ENCODE measurements at regions not wholly inside any gene's neighbourhood (a gene's known extent, or its start where the extent isn't known, plus 50 kb on each side); places are given as distances from the start of the nearest gene placed in this dataset.
A peak's percentile ranks its signal among the peaks of the same experiment; 100 is the strongest.

DNA sequence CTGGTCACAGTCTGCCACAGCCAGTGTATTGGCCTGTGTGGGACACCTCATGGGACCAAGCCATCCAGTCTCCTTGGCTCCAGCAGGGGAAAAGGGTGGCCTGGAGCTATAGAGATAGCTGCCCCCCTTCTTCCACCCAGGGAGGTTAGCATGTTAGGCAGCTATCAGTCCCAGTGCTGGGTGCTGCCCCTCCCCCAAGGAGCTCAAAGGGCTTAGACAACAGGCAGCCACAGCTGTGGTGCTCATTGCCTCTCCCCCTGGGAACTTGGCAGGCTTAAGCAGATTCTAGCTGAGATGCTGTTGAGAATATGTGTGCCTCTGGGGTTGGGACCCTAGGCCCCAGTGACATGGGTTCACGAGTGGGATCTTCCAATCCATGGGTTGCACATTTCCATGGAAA is 226.0 kb upstream of the PTGER4 start:
- TF ChIP-seq, protein P1, sequence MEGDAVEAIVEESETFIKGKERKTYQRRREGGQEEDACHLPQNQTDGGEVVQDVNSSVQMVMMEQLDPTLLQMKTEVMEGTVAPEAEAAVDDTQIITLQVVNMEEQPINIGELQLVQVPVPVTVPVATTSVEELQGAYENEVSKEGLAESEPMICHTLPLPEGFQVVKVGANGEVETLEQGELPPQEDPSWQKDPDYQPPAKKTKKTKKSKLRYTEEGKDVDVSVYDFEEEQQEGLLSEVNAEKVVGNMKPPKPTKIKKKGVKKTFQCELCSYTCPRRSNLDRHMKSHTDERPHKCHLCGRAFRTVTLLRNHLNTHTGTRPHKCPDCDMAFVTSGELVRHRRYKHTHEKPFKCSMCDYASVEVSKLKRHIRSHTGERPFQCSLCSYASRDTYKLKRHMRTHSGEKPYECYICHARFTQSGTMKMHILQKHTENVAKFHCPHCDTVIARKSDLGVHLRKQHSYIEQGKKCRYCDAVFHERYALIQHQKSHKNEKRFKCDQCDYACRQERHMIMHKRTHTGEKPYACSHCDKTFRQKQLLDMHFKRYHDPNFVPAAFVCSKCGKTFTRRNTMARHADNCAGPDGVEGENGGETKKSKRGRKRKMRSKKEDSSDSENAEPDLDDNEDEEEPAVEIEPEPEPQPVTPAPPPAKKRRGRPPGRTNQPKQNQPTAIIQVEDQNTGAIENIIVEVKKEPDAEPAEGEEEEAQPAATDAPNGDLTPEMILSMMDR (IDR thresholded peaks at IDR 0.05; ENCODE audit: low read depth, low read length): no peak

DNA sequence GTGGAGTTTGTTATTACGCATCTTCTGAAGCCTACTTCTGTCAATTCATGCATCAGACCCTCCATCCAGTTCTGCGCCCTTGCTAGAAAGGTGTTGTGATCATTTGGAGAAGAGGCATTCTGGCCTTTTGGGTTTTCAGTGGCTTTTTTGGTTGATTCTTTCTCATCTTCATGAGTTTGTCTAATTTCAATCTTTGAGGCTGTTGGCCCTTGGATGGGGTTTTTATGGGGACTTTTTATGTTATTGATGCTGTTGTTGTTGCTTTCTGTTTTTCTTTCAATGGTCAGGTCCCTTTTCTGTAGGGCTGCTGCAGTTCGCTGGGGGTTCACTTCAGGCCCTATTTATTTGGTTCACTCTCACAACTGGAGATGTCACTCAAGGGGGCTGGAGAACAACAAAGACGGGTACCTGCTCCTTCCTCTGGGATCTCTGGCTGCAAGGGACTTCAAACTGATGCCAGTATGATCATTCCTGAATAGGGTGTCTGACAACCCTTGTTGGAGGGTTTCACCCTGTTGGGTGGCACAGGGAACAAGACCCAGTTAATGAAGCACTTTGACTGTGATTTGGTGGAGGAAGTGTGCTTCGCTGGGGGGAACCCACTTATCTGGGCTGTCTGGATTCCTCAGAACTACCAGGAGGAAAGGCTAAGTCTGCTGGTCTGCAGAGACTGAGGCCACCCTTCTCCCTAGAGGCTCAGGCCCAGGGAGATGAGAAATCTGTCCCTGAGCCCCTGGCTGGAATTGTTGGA is 226.7 kb upstream of the PTGER4 start:
- H3K4me3 ChIP-seq (replicated peaks in 1 of 2; ENCODE audit: low read depth in 2 of 2, low read length in 2 of 2): no peak overlapping the region
- TF ChIP-seq, protein P1 (IDR thresholded peaks at IDR 0.05; ENCODE audit: low read depth, low read length): no peak
- DNase-seq (ENCODE audit: low read depth in 2 of 2): no peak

More for the DNA sequence above, 226.0 kb upstream of the PTGER4 start:
- no peak for DNase-seq (ENCODE audit: low read depth in 2 of 2)
- H3K4me3 ChIP-seq (replicated peaks in 1 of 2; ENCODE audit: low read depth in 2 of 2, low read length in 2 of 2): no peak overlapping the region

- peak; percentile 5 to 85 for DNase-seq (ENCODE audit: low read depth in 2 of 2)
- TF ChIP-seq, protein P1 (IDR thresholded peaks at IDR 0.05; ENCODE audit: low read depth, low read length): no peak
- H3K4me3 ChIP-seq (replicated peaks in 1 of 2; ENCODE audit: low read depth in 2 of 2, low read length in 2 of 2): no peak overlapping the region
Observed at GRCh38 chr5:40447438-40447837, 232.3 kb upstream of the PTGER4 start.

GRCh38 chr5:40446910-40447309 is 232.8 kb upstream of the PTGER4 start:
- DNase-seq (ENCODE audit: low read depth in 2 of 2): peak; percentile 46 to 95
- no peak overlapping the region for H3K4me3 ChIP-seq (replicated peaks in 1 of 2; ENCODE audit: low read depth in 2 of 2, low read length in 2 of 2)
- TF ChIP-seq, protein P1 (IDR thresholded peaks at IDR 0.05; ENCODE audit: low read depth, low read length): no peak

- DNase-seq (ENCODE audit: low read depth in 2 of 2): peak; percentile 3 to 65
- no peak overlapping the region for H3K4me3 ChIP-seq (replicated peaks in 1 of 2; ENCODE audit: low read depth in 2 of 2, low read length in 2 of 2)
Observed at GRCh38 chr5:40442346-40442745, 237.4 kb upstream of the PTGER4 start.

GRCh38 chr5:40441733-40442132 is 238.0 kb upstream of the PTGER4 start:
- no peak for DNase-seq (ENCODE audit: low read depth in 2 of 2)
- H3K4me3 ChIP-seq (replicated peaks in 1 of 2; ENCODE audit: low read depth in 2 of 2, low read length in 2 of 2): no peak overlapping the region
- TF ChIP-seq, protein P1 (IDR thresholded peaks at IDR 0.05; ENCODE audit: low read depth, low read length): no peak

More at GRCh38 chr5:40442346-40442745, 237.4 kb upstream of the PTGER4 start:
- TF ChIP-seq, protein P1 (IDR thresholded peaks at IDR 0.05; ENCODE audit: low read depth, low read length): no peak
